ENCODE measurements at regions not wholly inside any gene's neighbourhood (a gene's known extent, or its start where the extent isn't known, plus 50 kb on each side); places are given as distances from the start of the nearest gene placed in this dataset.

DNA sequence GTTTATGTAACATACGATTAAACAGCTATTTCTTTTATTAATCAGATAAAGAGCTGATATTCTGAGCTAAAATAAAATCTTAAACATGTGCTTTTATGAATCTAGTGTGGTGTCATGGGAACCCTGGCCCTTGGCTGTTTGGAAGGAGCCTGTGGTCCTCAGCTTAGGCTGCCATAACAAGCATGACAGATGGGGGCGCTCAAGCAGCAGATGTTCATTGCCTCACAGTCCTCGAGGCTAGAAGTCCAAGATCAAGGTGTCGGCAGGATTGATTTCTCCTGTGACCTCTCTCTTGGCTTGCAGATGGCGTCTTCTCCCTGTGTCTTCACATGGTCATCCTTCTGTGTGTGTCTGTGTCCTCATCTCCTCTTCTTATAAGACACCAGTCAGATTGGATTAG lies 448.2 kb downstream of the GADD45G start:
- Mint-ChIP-seq H3K9me3 (peaks cover 6 to 15% (median 8%) of the 10 kb centered on the region in 7 donors), H3K4me1 (peaks cover 15% of the 10 kb centered on the region), H3K4me3 (no peak overlapping the region), H3K36me3 (no peaks in the 10 kb centered on the region), H3K27ac (no peak overlapping the region), H3K27me3 (ENCODE audit: low read depth in 3 of 3) (peaks cover 3 to 6% (median 3%) of the 10 kb centered on the region in 3 donors)
- Histone ChIP-seq H3K4me1 (ENCODE audit: control insufficient read depth in 1 of 2, insufficient read depth in 2 of 2, low read length in 2 of 2) (no peaks in the 10 kb centered on the region), H3K9me3 (replicated peaks in 1 of 2; ENCODE audit: control insufficient read depth in 1 of 2, insufficient read depth in 1 of 2, low read length in 2 of 2) (peaks cover 0 to 3% of the 10 kb centered on the region in 2 donors), H4K20me1 (ENCODE audit: insufficient read depth, low read length) (no peaks in the 10 kb centered on the region), H3K4me2 (replicated peaks; ENCODE audit: extremely low read depth, low read length, poor library complexity, severe bottlenecking) (no peak overlapping the region), H3K79me2 (ENCODE audit: insufficient read depth, low read length) (no peaks in the 10 kb centered on the region), H2AFZ (ENCODE audit: insufficient read depth, low read depth, low read length, poor library complexity, severe bottlenecking) (no peak overlapping the region), H3K27me3 (ENCODE audit: control insufficient read depth in 2 of 2, insufficient read depth in 2 of 2, low read length in 2 of 2) (no peaks in the 10 kb centered on the region), H3K9ac (ENCODE audit: insufficient read depth, low read length, poor library complexity, severe bottlenecking) (no peak overlapping the region), H3K27ac (ENCODE audit: low read depth in 1 of 2, low read length in 2 of 2) (no peak overlapping the region), H3K36me3 (replicated peaks in 1 of 2; ENCODE audit: control insufficient read depth in 1 of 2, insufficient read depth in 2 of 2, low read length in 2 of 2) (no peaks in the 10 kb centered on the region), H3K4me3 (replicated peaks in 1 of 3; ENCODE audit: low read depth in 2 of 3, low read length in 3 of 3) (no peak overlapping the region)
- DNase-seq, result no peak
- 100% methylated on average over 3 of the region's 5 CpGs for WGBS (ENCODE audit: insufficient coverage)
- TF ChIP-seq, protein P1, sequence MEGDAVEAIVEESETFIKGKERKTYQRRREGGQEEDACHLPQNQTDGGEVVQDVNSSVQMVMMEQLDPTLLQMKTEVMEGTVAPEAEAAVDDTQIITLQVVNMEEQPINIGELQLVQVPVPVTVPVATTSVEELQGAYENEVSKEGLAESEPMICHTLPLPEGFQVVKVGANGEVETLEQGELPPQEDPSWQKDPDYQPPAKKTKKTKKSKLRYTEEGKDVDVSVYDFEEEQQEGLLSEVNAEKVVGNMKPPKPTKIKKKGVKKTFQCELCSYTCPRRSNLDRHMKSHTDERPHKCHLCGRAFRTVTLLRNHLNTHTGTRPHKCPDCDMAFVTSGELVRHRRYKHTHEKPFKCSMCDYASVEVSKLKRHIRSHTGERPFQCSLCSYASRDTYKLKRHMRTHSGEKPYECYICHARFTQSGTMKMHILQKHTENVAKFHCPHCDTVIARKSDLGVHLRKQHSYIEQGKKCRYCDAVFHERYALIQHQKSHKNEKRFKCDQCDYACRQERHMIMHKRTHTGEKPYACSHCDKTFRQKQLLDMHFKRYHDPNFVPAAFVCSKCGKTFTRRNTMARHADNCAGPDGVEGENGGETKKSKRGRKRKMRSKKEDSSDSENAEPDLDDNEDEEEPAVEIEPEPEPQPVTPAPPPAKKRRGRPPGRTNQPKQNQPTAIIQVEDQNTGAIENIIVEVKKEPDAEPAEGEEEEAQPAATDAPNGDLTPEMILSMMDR (IDR thresholded peaks at IDR 0.05), result peak; percentile 27
- intact Hi-C loops (cut with micrococcal nuclease), result no loop called here

DNA sequence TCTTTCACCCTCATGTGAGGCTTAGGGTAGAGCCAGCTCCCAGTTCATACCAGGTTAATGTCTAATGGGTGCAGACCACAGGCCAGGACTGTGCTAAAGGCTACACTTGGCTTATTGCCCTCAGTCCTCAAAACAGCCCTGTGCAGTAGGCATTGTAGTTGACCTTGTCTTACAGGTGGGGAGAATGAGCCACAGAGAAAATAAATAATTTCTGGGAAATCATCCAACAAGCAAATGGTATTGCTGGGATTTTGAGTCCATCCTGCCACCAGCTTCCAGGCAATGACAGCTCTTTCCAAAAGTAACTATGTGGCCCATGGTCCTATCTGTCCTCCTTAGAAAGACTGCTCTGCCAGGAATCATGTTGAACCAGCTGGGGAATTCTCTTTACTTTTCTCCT lies 450.0 kb downstream of the GADD45G start:
- Mint-ChIP-seq H3K27me3 (ENCODE audit: low read depth in 3 of 3) (peaks cover 3 to 8% (median 5%) of the 10 kb centered on the region in 3 donors), H3K27ac (no peak overlapping the region), H3K4me3 (no peak overlapping the region), H3K4me1 (peaks cover 8% of the 10 kb centered on the region), H3K9me3 (peaks cover 6 to 15% (median 8%) of the 10 kb centered on the region in 7 donors), H3K36me3 (no peaks in the 10 kb centered on the region)
- Histone ChIP-seq H3K4me3 (replicated peaks in 1 of 3; ENCODE audit: low read depth in 2 of 3, low read length in 3 of 3) (no peak overlapping the region), H4K20me1 (ENCODE audit: insufficient read depth, low read length) (no peaks in the 10 kb centered on the region), H3K36me3 (replicated peaks in 1 of 2; ENCODE audit: control insufficient read depth in 1 of 2, insufficient read depth in 2 of 2, low read length in 2 of 2) (no peaks in the 10 kb centered on the region), H3K4me1 (ENCODE audit: control insufficient read depth in 1 of 2, insufficient read depth in 2 of 2, low read length in 2 of 2) (no peaks in the 10 kb centered on the region), H3K4me2 (replicated peaks; ENCODE audit: extremely low read depth, low read length, poor library complexity, severe bottlenecking) (no peak overlapping the region), H2AFZ (ENCODE audit: insufficient read depth, low read depth, low read length, poor library complexity, severe bottlenecking) (no peak overlapping the region), H3K27ac (ENCODE audit: low read depth in 1 of 2, low read length in 2 of 2) (no peak overlapping the region), H3K27me3 (ENCODE audit: control insufficient read depth in 2 of 2, insufficient read depth in 2 of 2, low read length in 2 of 2) (no peaks in the 10 kb centered on the region), H3K9ac (ENCODE audit: insufficient read depth, low read length, poor library complexity, severe bottlenecking) (no peak overlapping the region), H3K79me2 (ENCODE audit: insufficient read depth, low read length) (no peaks in the 10 kb centered on the region), H3K9me3 (replicated peaks in 1 of 2; ENCODE audit: control insufficient read depth in 1 of 2, insufficient read depth in 1 of 2, low read length in 2 of 2) (peaks cover 0 to 3% of the 10 kb centered on the region in 2 donors)
- no peak for DNase-seq
- intact Hi-C loops (cut with micrococcal nuclease), result no loop called here
- TF ChIP-seq, protein P1 (IDR thresholded peaks at IDR 0.05), result no peak
